ENCODE measurements at regions not wholly inside any gene's neighbourhood (a gene's known extent, or its start where the extent isn't known, plus 50 kb on each side); places are given as distances from the start of the nearest gene placed in this dataset.

DNA sequence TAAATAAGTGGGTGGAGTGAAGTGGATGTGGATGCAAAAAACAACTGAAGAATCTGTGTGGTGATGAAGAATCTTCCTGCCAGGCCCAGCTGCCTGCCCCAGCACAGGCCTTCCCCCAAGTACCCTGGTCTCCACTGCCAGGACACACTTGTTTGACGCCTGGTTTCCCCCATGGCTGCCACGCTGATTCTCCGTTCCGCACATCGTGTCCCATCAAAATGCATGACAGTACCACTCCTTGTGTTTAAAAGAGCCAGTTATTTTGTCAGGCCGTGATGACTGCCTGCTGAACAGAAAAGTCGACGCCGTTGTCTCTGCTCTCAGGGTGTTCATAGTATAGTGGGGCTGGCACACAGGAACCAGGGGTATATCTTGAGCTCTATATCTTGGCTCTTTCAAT is 50.3 kb upstream of the KYNU start:
- no peak for TF ChIP-seq FOXJ3 (CRISPR knock-in tag; IDR thresholded peaks at IDR 0.05)
- TF ChIP-seq, protein P1, sequence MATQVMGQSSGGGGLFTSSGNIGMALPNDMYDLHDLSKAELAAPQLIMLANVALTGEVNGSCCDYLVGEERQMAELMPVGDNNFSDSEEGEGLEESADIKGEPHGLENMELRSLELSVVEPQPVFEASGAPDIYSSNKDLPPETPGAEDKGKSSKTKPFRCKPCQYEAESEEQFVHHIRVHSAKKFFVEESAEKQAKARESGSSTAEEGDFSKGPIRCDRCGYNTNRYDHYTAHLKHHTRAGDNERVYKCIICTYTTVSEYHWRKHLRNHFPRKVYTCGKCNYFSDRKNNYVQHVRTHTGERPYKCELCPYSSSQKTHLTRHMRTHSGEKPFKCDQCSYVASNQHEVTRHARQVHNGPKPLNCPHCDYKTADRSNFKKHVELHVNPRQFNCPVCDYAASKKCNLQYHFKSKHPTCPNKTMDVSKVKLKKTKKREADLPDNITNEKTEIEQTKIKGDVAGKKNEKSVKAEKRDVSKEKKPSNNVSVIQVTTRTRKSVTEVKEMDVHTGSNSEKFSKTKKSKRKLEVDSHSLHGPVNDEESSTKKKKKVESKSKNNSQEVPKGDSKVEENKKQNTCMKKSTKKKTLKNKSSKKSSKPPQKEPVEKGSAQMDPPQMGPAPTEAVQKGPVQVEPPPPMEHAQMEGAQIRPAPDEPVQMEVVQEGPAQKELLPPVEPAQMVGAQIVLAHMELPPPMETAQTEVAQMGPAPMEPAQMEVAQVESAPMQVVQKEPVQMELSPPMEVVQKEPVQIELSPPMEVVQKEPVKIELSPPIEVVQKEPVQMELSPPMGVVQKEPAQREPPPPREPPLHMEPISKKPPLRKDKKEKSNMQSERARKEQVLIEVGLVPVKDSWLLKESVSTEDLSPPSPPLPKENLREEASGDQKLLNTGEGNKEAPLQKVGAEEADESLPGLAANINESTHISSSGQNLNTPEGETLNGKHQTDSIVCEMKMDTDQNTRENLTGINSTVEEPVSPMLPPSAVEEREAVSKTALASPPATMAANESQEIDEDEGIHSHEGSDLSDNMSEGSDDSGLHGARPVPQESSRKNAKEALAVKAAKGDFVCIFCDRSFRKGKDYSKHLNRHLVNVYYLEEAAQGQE (IDR thresholded peaks at IDR 0.05; ENCODE audit: low read depth, low read length): no peak
- no peak for TF ChIP-seq CTCF (IDR thresholded peaks at IDR 0.05)
- TF ChIP-seq SIN3A (IDR thresholded peaks at IDR 0.05; ENCODE audit: borderline replicate concordance, low read depth, low read length): no peak
- TF ChIP-seq USF1 (IDR thresholded peaks at IDR 0.05; ENCODE audit: borderline replicate concordance, low read depth): no peak
- TF ChIP-seq YY1 (IDR thresholded peaks at IDR 0.05; ENCODE audit: low read depth): no peak
- TF ChIP-seq TAF1 (IDR thresholded peaks at IDR 0.05; ENCODE audit: borderline replicate concordance, low read depth, low read length): no peak
- TF ChIP-seq TEAD4 (IDR thresholded peaks at IDR 0.05; ENCODE audit: borderline replicate concordance, insufficient read depth): no peak
- no peak for TF ChIP-seq ELF1 (IDR thresholded peaks at IDR 0.05)
- no peak for TF ChIP-seq MXI1 (IDR thresholded peaks at IDR 0.05; ENCODE audit: low read depth, low read length)
- no peak for TF ChIP-seq GATA2 (CRISPR knock-in tag; IDR thresholded peaks at IDR 0.05)
